NCI-H69 (cell line): ENCODE measurements at regions not wholly inside any gene's neighbourhood (a gene's known extent, or its start where the extent isn't known, plus 50 kb on each side); places are given as distances from the start of the nearest gene placed in this dataset.
"Not testable (repeated sequence)": the region's sequence is repeated elsewhere in the genome, so short reads cannot be mapped to it uniquely, and the experiment has no call there.

ENCODE experiments used
- DNase-seq: peaks from one replicate; lab custom pipeline; 2025; lab: John Stamatoyannopoulos, UW

DNA sequence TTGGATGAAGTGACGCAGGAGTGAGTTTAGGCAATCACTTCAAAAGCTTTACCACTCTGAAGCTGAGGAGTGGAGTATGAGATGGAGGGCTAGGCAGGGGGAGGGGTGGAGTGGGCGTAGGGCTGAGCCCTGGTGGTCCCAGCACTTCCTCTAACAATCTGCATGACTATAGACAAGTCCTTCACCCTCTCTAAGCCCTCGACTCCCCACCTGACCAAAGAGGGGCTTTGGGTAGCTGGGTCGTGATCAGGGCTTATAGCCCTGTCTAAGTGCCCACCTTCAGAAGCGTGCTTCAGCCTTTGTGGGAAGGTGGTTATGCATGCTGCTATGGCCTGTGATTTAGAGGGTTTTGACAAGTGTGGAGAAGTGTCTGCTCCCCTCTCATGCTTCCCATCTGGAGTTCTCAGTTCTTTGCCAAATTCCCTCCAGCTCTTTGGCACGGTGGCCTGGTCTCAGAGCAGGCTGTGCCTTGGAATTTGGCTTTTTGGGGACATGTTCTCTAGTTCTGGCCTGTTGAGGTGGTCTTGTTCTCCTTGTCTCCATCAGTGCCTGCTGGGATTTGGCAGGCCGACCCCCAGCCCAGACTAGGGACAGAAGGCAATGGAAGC, 53.0 kb downstream of the ACTBL2 start:
- DNase-seq = no peak

DNA sequence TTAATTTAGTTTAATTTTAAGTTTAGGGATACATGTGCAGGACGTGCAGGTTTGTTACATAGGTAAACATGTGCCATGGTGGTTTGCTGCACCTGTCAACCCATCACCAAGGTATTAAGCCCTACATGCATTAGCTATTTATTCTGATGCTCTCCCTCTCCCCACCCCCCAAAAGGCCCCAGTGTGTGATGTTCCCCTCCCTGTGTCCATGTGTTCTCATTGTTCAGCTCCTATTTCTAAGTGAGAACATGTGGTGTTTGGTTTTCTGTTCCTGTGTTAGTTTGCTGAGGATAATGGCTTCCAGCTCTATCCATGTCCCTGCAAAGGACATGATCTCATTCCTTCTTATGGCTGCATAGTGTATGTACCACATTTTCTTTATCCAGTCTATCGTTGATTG, 53.6 kb downstream of the ACTBL2 start:
- DNase-seq = not testable (repeated sequence)

GRCh38 chr5:57422993-57423392, 59.6 kb downstream of the ACTBL2 start:
- DNase-seq = no peak

GRCh38 chr5:57422341-57422740, 60.3 kb downstream of the ACTBL2 start:
- no peak for DNase-seq

DNA sequence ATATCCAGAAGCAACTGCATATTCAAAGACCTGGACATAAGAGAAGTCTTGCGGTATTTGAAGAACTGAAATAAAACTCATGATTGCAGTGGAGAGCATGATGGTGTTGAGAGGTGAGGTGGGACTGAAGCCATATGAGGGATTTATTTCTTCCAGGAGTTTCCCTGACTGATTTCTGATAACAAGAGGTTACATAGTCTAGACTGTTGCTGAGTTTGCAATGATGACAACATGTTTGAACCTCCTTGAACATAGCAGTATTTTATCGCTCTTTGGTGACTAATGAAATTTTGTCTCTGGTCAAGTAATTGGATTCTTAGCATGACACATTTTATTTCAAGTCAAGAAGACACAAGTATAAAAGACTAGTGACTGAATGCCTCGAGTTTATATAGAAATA, 61.8 kb downstream of the ACTBL2 start:
- no peak for DNase-seq

DNA sequence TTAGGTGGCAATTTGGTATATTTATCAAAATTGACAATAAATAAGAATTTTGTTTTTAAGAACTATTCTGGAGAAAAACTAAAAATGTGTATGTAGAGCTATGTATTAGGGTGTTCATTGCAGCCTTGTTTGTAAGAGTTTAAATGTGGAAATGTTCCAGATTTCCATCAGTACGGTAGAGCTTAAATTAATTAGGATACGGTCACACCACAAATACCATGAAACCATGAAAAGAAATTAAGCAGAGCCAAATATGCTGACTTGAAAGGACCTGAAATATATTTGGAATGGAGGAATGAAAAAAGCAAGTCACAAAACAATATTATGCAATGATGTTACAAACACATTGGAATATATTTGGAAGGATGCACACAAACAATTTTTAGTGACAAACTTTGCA, 64.6 kb downstream of the ACTBL2 start:
- no peak for DNase-seq

DNA sequence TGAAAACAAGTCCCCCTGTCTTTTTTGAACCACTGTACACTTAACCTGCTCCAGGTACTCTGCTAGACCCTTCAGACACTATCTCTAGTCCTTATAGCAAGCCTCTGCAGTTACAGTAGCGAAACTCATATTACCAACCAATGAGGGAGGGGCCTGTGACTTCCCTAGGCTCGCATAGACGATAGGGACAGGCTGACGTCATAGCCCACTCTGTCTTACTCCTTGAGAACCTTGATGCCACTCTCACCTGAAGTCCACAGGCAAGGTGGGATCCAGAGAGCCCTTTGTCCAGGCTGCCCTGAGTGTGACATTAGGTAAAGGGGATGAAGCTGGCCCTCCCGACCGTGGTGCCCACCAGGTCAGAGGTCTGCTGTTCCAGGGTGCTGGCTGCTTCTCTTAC, 65.3 kb downstream of the ACTBL2 start:
- DNase-seq = no peak

- DNase-seq = no peak
Measured at GRCh38 chr5:57416278-57416994, 66.2 kb downstream of the ACTBL2 start.

GRCh38 chr5:57414857-57415256, 67.8 kb downstream of the ACTBL2 start:
- no peak for DNase-seq

DNA sequence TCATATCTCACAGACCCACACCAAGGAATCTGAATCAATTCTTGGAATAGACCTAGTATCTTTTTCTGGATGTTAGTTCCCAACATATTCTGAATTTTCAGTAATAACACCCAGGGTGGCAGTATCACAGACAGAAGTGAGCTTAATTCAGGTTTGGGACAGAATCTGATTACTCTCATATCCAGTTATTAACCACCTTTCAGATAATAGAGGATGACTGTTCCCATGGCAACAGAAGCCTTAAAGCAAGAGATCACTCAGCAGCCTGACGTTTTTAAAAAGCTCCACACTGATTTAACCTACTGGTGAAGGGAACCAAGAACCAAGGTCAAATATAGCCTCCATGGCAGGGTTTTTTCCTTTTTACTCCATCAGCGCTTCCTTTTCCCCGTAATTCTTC, 68.4 kb downstream of the ACTBL2 start:
- no peak for DNase-seq

DNA sequence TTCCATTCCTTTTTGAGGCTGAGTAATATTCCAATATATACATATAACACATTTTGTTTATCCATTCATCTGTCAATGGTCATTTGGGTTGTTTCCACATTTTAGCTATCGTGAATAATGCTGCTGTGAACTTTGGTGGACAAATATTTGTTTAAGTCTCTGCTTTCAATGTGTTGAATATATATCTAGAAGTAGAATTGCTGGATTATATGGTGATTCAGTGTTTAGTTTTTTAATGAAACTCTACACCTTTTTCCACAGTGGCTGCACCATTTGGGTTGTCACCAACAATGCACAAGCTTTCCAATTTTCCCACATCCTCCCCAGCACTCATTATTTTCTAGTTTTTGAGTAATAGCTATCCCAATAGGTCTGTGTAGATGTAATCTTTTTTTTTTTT, 69.5 kb downstream of the ACTBL2 start:
- DNase-seq = no peak

DNA sequence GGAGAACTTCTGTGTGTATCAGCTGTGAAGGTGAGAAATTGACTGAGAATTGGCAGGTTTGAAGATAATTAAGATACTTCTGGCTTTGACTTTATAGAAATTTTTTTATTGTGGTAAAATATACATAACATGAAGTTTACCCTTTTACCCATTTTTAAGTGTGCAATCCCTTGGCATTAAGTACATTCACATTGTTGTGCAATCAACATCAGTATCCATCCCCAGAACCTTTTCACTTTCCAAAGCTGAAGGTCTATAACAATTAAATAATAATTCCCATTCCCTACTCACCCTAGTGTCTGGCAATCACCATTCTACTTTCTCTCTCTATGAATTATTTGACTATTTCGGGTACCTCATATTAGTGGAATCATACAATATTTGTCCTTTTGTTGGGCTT, 69.9 kb downstream of the ACTBL2 start:
- no peak for DNase-seq

DNA sequence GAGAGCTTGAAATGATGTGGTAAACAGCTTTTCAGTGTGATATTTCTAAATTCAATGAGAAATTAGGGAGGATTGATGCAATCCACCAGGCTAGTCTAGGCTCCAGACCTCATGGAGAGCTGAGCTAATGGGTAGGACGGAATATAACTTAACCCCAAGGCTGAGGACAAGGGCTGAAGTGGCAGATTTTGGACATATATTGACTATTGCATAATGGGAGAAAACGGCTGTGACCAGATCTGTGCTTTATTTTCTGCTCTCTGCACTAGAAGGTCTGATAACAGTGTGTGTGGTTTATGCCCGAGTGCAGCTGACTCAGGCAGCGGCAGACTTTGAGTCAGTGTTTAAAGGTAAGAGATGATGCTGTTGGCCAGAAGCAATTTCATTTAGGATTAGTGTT, 70.6 kb downstream of the ACTBL2 start:
- DNase-seq = no peak

DNA sequence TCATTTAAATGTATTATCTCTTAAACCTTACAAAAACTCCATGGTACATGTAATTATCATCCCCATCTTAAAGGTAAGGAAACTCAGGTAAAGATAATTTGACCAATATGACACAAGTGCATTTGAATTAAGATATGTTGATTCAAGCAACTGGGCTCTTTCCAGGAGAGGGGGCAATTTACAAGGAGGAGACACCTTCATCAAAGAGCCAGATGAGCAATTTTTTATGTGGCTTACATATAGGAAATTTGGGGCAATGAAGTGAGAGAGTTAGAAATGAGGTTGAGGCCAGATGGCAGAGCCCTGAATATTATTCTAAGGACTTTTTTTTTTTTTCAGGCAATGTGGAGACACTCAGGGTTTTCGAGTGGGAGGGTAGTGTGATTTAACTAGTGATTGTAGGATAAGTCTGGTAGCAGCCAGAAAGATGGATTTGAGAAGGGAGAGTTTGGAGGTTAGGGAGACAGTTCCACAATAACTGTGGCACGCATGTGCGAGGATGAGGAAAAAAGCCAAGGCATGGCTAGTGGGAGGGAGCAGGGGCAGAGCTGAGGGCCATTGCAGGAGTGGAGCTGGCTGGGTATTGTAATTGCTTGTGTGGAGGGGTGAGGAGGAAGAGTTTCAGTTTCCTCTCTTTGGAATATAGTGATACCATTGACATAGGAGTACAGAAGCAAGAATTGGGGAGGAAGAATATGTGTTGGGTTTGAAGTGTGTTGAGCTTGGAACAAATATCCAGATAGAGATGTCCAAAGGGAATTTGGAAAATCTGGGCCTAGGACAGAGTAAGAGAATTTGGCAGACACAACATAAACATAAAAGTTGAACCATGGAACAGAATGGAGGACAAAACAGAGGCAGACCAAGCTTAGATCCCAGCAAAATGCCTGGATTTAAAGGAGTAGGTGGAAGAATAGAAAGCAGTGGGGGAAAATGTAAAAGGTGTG, 72.0 kb downstream of the ACTBL2 start:
- DNase-seq = peak; percentile 21

DNA sequence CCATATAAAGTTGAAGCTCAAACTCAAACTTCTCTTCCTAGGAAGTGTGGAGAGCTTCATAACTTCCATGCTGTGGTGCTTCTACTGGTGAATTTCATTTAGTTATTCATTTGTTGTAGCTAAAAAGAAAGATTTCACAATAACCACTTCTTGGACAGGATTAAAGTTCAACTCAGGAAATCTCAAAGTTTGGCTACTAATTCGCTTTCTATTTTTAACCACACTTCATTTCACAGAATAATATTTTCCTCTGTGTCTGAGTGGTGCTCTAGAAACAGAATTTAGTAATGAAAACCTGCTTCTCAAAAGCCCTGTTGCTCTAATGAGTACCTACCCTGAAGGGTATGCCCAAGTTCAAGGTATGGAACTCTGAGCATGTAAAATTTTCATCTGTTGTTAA, 73.9 kb downstream of the ACTBL2 start:
- DNase-seq = no peak

GRCh38 chr5:57408285-57408684, 74.3 kb downstream of the ACTBL2 start:
- DNase-seq = no peak

GRCh38 chr5:57407391-57407790, 75.2 kb downstream of the ACTBL2 start:
- no peak for DNase-seq

DNA sequence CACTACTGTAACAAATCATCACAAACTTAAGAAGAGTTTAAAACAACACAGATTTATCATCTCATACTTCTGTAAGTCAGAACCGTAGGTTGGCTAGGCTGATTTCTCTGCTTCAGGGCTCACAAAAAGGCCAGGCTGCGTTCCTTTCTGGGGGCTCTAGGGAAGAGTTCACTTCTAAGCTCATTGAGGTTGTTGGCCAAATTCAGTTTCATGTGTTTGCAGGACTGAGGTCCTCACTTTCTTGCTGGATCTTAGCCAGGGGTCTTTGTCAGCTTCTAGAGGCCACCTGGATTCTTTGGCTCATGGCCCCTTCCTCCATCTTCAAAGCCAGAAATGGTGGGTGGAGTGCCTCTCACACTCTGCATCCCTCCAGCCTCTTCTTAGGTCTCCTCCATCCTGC, 76.0 kb downstream of the ACTBL2 start:
- DNase-seq = no peak

DNA sequence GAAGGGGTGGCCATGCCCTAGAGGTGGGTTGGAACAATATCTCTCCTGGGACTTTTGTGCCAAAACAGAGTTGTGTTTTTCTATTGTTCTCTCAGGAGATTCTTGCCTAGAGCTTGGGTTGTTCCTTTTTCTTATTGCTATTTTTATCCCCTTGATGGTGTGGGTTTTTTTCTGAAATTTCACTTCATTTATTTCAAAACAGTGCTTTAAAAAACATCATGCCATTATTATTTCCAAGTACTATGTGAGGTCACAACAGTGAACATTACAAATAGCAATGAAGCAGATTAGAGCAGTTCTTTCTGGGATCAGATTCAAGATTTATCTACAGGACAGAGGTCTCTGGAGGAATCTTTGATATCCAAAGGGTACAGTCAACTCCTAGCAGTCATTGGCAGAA, 76.6 kb downstream of the ACTBL2 start:
- DNase-seq = no peak

- no peak for DNase-seq
Measured at GRCh38 chr5:57402761-57403160, 79.8 kb downstream of the ACTBL2 start.

DNA sequence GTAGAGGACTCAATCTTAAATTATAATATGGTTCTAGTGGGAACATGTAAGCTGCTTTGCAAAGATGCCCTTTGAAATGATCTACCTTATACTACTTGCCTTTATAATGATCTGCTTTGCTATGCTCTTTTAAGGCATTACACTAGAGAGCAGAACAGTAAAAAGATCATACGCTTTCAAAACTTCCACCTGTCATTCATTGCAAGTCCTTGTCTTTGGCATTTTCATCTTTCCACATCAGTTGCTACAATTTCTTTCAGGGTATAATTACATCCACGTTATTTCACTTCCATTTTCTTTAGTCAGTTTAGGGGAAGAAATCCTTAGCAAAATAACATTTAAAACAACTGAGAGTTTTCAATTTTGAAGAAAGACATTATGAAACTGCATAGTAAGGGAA, 80.3 kb downstream of the ACTBL2 start:
- DNase-seq = no peak

DNA sequence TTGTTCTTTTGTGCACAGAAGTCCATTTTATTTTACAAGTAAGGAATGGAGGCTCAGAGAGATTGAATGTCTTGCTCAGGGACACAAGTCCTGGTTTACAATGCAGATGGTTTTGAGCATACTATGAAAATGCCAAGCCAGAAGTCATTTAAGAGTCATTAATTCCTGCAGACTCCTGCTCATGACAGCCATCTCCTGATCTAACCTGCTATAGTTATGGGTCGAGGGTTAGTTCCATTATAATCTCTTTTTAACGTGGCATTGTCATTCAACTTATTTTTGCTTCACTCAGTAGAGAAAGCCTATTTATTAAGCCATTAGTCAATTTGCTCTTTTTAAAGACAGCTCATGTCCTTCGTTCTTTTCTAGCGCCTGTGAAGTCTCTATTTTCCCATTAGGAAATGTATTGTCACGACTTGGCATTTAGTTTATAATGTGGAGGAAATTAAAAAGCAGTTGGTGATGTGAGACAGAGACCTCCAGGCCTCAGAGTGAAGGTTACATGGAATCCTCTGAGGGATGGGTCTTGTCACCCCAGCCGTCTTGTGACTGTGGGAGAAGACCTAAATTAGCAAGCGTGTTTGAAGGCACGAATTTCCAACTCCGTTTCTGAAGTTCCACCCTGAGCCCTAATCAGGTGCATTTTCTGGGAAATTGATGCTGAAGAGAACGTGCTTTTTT, 84.1 kb downstream of the ACTBL2 start:
- no peak for DNase-seq
